H1 (cell line): ENCODE measurements at regions not wholly inside any gene's neighbourhood (a gene's known extent, or its start where the extent isn't known, plus 50 kb on each side); places are given as distances from the start of the nearest gene placed in this dataset.

Experiments used
- CTCF ChIA-PET: fragments of 300-600 bp; sonication (Branson Sonifier 250); formaldehyde crosslinking; loops from one replicate; lab custom pipeline; 2021; ENCODE audit not compliant: partially characterized antibody; lab: Charles Lee
- POLR2A ChIA-PET: fragments of 300-600 bp; sonication (Branson Sonifier 250); formaldehyde crosslinking; loops from one replicate; lab custom pipeline; 2021; ENCODE audit warnings: inconsistent platforms; ENCODE audit not compliant: partially characterized antibody; lab: Charles Lee
- DNase-seq, 2 experiments: peaks; one replicate each; pipeline versions ENCODE4 v3.0.0 to v3.0.0-alpha.2; 2010 to 2022; ENCODE audit warnings: low spot score in 2 of 2, low read depth in 1 of 2, mixed read lengths in 1 of 2
- FAIRE-seq: peaks from 2 replicates; lab custom pipeline; 2011; peaks lifted over from hg19 to GRCh38; lab: Jason Lieb, UNC
- H2AFZ ChIP-seq: 2 replicates; pipeline ENCODE4 v1.8.1; 2012; ENCODE audit warnings: low read length, inconsistent platforms
- H2AK5ac ChIP-seq: 2 replicates; pipeline ENCODE4 v1.6.1; 2013; ENCODE audit warnings: low read depth, low read length
- H2BK120ac ChIP-seq: replicated peaks from 2 replicates; pipeline ENCODE3; 2013; ENCODE audit warnings: low read depth, low read length, inconsistent platforms
- H2BK12ac ChIP-seq: 2 replicates; pipeline ENCODE4 v1.6.1; 2013; ENCODE audit warnings: low read depth, low read length
- H2BK15ac ChIP-seq: 2 replicates; pipeline ENCODE4 v1.6.1; 2013; ENCODE audit warnings: low read length
- H2BK20ac ChIP-seq: 2 replicates; pipeline ENCODE4 v1.6.1; 2013; ENCODE audit warnings: low read length
- H2BK5ac ChIP-seq: 2 replicates; pipeline ENCODE4 v1.6.1; 2013; ENCODE audit warnings: low read depth, low read length
- H3K14ac ChIP-seq: 2 replicates; pipeline ENCODE4 v1.6.1; 2013; ENCODE audit warnings: inconsistent platforms; ENCODE audit not compliant: insufficient read length
- H3K18ac ChIP-seq: 2 replicates; pipeline ENCODE4 v1.6.1; 2013; ENCODE audit warnings: low read length; ENCODE audit errors: extremely low read depth
- H3K23ac ChIP-seq: 2 replicates; pipeline ENCODE4 v1.6.1; 2013; ENCODE audit warnings: inconsistent platforms; ENCODE audit not compliant: insufficient read length
- H3K23me2 ChIP-seq: 2 replicates; pipeline ENCODE4 v1.6.1; 2013; ENCODE audit warnings: low read depth, low read length
- H3K27ac ChIP-seq: 2 replicates; pipeline ENCODE4 v1.6.1; 2011; ENCODE audit warnings: low read depth, low read length, inconsistent platforms
- H3K27me3 ChIP-seq, 4 experiments: replicated peaks in 1 of 4; 1 replicate in 1 of 4; 2 replicates in 3 of 4; pipeline versions ENCODE4 v1.6.1 to v1.8.1; 2011 to 2013; ENCODE audit warnings: low read length in 3 of 4, mild to moderate bottlenecking in 3 of 4, inconsistent platforms in 2 of 4, mixed read lengths in 2 of 4, moderate library complexity in 1 of 4; ENCODE audit not compliant: control insufficient read depth in 3 of 4, insufficient read depth in 3 of 4; ENCODE audit errors: extremely low read depth in 1 of 4
- H3K36me3 ChIP-seq, 4 experiments: 2 replicates each; pipeline versions ENCODE4 v1.6.1 to v1.8.1; 2011 to 2013; ENCODE audit warnings: mild to moderate bottlenecking in 4 of 4, low read length in 3 of 4, moderate library complexity in 2 of 4, control low read depth in 1 of 4, inconsistent platforms in 1 of 4; ENCODE audit not compliant: insufficient read depth in 4 of 4, control insufficient read depth in 2 of 4
- H3K4ac ChIP-seq: replicated peaks from 2 replicates; pipeline ENCODE3; 2013; ENCODE audit warnings: low read length, low read depth, mixed read lengths, inconsistent platforms; ENCODE audit not compliant: insufficient read length
- H3K4me1 ChIP-seq, 4 experiments: replicated peaks in 1 of 4; 1 replicate in 1 of 4; 2 replicates in 3 of 4; pipeline versions ENCODE4 v1.6.1 to v1.8.1; 2011 to 2013; ENCODE audit warnings: low read length in 3 of 4, inconsistent platforms in 2 of 4, mixed read lengths in 1 of 4; ENCODE audit not compliant: insufficient read depth in 4 of 4, control insufficient read depth in 3 of 4
- H3K4me2 ChIP-seq, 2 experiments: 2 replicates each; pipeline versions ENCODE4 v1.6.1 to v1.8.1; 2011 to 2013; ENCODE audit warnings: low read depth in 2 of 2, low read length in 2 of 2, control low read depth in 1 of 2, inconsistent platforms in 1 of 2, mild to moderate bottlenecking in 1 of 2; ENCODE audit not compliant: insufficient read depth in 1 of 2
- H3K4me3 ChIP-seq, 4 experiments: fragments of 200-600, 300-600 bp in 1 of 4; sonication (generic), shearing (Covaris generic), sonication (Bioruptor Twin) in 1 of 4; 2 replicates each; pipeline versions ENCODE4 v1.5.1 to v1.8.1; 2011 to 2016; ENCODE audit warnings: low read length in 4 of 4, low read depth in 3 of 4, control low read depth in 2 of 4, inconsistent platforms in 2 of 4, mild to moderate bottlenecking in 2 of 4, mixed read lengths in 1 of 4, moderate library complexity in 1 of 4; ENCODE audit not compliant: insufficient read depth in 2 of 4; ENCODE audit errors: extremely low read depth in 1 of 4
- H3K56ac ChIP-seq: replicated peaks from 2 replicates; pipeline ENCODE3; 2013; ENCODE audit warnings: low read depth, mild to moderate bottlenecking, mixed read lengths, low read length, inconsistent platforms; ENCODE audit not compliant: insufficient read length
- H3K79me1 ChIP-seq: 2 replicates; pipeline ENCODE4 v1.6.1; 2013; ENCODE audit warnings: low read depth, low read length, control low read depth
- H3K79me2 ChIP-seq, 2 experiments: 2 replicates each; pipeline versions ENCODE4 v1.6.1 to v1.8.1; 2012 to 2013; ENCODE audit warnings: low read length in 2 of 2, mild to moderate bottlenecking in 2 of 2, inconsistent platforms in 1 of 2; ENCODE audit not compliant: insufficient read depth in 2 of 2, control insufficient read depth in 1 of 2
- H3K9ac ChIP-seq, 4 experiments: replicated peaks in 1 of 4; 1 replicate in 1 of 4; 2 replicates in 3 of 4; pipeline versions ENCODE4 v1.6.1 to v1.8.1; 2011 to 2013; ENCODE audit warnings: low read depth in 3 of 4, low read length in 3 of 4, control low read depth in 2 of 4, mild to moderate bottlenecking in 2 of 4, moderate library complexity in 2 of 4, inconsistent platforms in 1 of 4; ENCODE audit errors: extremely low read depth in 1 of 4
- H3K9me3 ChIP-seq, 2 experiments: 2 replicates each; pipeline versions ENCODE4 v1.6.1 to v1.8.1; 2012 to 2013; ENCODE audit warnings: mild to moderate bottlenecking in 2 of 2, moderate library complexity in 2 of 2, control low read depth in 1 of 2, inconsistent platforms in 1 of 2, low read depth in 1 of 2, low read length in 1 of 2, mixed read lengths in 1 of 2; ENCODE audit not compliant: insufficient read depth in 2 of 2
- H4K20me1 ChIP-seq, 2 experiments: replicated peaks in 1 of 2; 2 replicates each; pipeline versions ENCODE3 to v1.8.1; 2011 to 2013; ENCODE audit warnings: inconsistent platforms in 2 of 2, low read length in 2 of 2, mild to moderate bottlenecking in 1 of 2; ENCODE audit not compliant: insufficient read depth in 2 of 2, control insufficient read depth in 1 of 2
- H4K5ac ChIP-seq: 2 replicates; pipeline ENCODE4 v1.6.1; 2013; ENCODE audit warnings: low read length, low read depth, mixed read lengths, inconsistent platforms; ENCODE audit not compliant: insufficient read length
- H4K8ac ChIP-seq: 2 replicates; pipeline ENCODE4 v1.8.0; 2013; ENCODE audit warnings: mild to moderate bottlenecking, moderate library complexity, low read length, inconsistent platforms; ENCODE audit not compliant: insufficient read depth; ENCODE audit errors: extremely low read depth
- H4K91ac ChIP-seq: replicated peaks from 2 replicates; pipeline ENCODE3; 2013; ENCODE audit warnings: low read length, mixed read lengths, inconsistent platforms; ENCODE audit not compliant: insufficient read length
- ASH2L ChIP-seq: fragments of 200-600, 300-600 bp; sonication (generic); IDR thresholded peaks from one replicate; pipeline ENCODE4 v1.7.1; 2017; ENCODE audit warnings: low read length
- CHD1 ChIP-seq: IDR thresholded peaks from 2 replicates; pipeline ENCODE4 v1.6.1; 2012; ENCODE audit warnings: low read depth, low read length, improper control_type of control experiment
- CREB1 ChIP-seq: IDR thresholded peaks from 2 replicates; pipeline ENCODE4 v1.6.1; 2012; ENCODE audit warnings: inconsistent platforms
- EGR1 ChIP-seq: IDR thresholded peaks from 2 replicates; pipeline ENCODE4 v1.6.1; 2011; ENCODE audit warnings: low read depth, low read length, borderline replicate concordance
- HDAC6 ChIP-seq: IDR thresholded peaks from one replicate; pipeline ENCODE4 v1.7.1; 2012; ENCODE audit warnings: low read depth, mild to moderate bottlenecking, inconsistent platforms, low read length, moderate library complexity
- JUND ChIP-seq: IDR thresholded peaks from 2 replicates; pipeline ENCODE4 v1.6.1; 2011; ENCODE audit warnings: mild to moderate bottlenecking, improper control_type of control experiment, low read length
- KDM1A ChIP-seq: fragments of 200-600, 300-600 bp; sonication (generic); IDR thresholded peaks from 2 replicates; pipeline ENCODE4 v1.7.1; 2016; ENCODE audit warnings: mild to moderate bottlenecking, low read length, borderline replicate concordance
- MAFK ChIP-seq: IDR thresholded peaks from 2 replicates; pipeline ENCODE4 v1.6.1; 2012; ENCODE audit warnings: low read depth, mild to moderate bottlenecking, improper control_type of control experiment, low read length
- NANOG ChIP-seq: IDR thresholded peaks from 2 replicates; pipeline ENCODE4 v1.6.1; 2011; ENCODE audit warnings: low read length, low read depth, mild to moderate bottlenecking, inconsistent platforms; ENCODE audit not compliant: insufficient read depth, poor library complexity, severe bottlenecking
- PHF8 ChIP-seq: fragments of 200-600 bp; sonication (generic); conservative IDR thresholded peaks from 2 replicates; pipeline ENCODE4 v1.7.1; 2012; ENCODE audit warnings: low read depth, mild to moderate bottlenecking, inconsistent platforms, low read length, moderate library complexity
- SAP30 ChIP-seq: fragments of 300-600 bp; sonication (generic); IDR thresholded peaks from 2 replicates; pipeline ENCODE4 v1.7.1; 2012; ENCODE audit warnings: low read length, moderate library complexity, mild to moderate bottlenecking, inconsistent platforms; ENCODE audit not compliant: insufficient read depth, insufficient replicate concordance
- SIN3A ChIP-seq, 2 experiments: IDR thresholded peaks in 1 of 2; conservative IDR thresholded peaks in 1 of 2; 2 replicates each; pipeline ENCODE4 v1.6.1; 2011 to 2012; ENCODE audit warnings: low read length in 2 of 2, improper control_type of control experiment in 1 of 2, low read depth in 1 of 2, mild to moderate bottlenecking in 1 of 2
- SP1 ChIP-seq: IDR thresholded peaks from 2 replicates; pipeline ENCODE4 v1.6.1; 2011; ENCODE audit warnings: low read depth, low read length
- TEAD4 ChIP-seq: IDR thresholded peaks from 2 replicates; pipeline ENCODE4 v1.6.1; 2012; ENCODE audit warnings: low read depth, low read length, inconsistent platforms, mixed read lengths
- WGBS, 2 experiments: shearing (Covaris generic) in 1 of 2; methylation state at CpG; one replicate each; pipeline versions ENCODE4 v1.1.6 to v1.1.7; 2013 to 2015; ENCODE audit warnings: low lambda C conversion rate in 2 of 2, mixed read lengths in 2 of 2, inconsistent platforms in 1 of 2, low coverage in 1 of 2, missing lambda C conversion rate in 1 of 2; ENCODE audit not compliant: insufficient replicate concordance in 2 of 2, insufficient coverage in 1 of 2, insufficient read length in 1 of 2; ENCODE audit errors: extremely low coverage in 1 of 2, missing lambda C conversion rate in 1 of 2; 5-methylcytosine and 5-hydroxymethylcytosine counted together
- TF ChIP-seq, protein P1 (sequence below): IDR thresholded peaks from 2 replicates; pipeline ENCODE4 v1.6.1; 2011; ENCODE audit warnings: low read depth, mild to moderate bottlenecking, low read length; ENCODE audit not compliant: insufficient read depth

DNA sequence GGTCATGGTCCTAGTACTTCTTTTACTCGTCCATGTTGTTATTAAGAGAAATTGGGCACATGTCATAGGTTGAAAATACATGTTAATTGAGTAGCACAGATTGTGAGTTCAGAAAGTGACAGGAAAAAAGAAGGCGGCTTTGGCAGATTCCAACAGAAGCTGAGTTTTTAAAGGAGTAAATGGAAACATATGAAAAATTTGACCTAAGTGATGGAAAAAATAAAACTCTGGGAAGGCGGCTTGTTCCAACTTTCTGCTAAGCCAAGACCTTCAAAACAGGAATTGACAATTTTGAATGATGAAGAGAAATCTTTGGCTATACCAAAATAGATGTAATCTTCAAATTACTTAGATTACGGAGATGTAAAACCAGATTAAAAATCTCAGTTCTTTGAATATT is 868.0 kb downstream of the EPHA4 start:
- H4K91ac ChIP-seq, result no peak overlapping the region
- no peak overlapping the region for H3K4me2 ChIP-seq
- no peak overlapping the region for H2BK15ac ChIP-seq
- no peaks in the 10 kb centered on the region for H3K4me1 ChIP-seq
- no peak for FAIRE-seq
- no peak overlapping the region for H3K23ac ChIP-seq
- H3K4ac ChIP-seq, result no peak overlapping the region
- no peaks in the 10 kb centered on the region for H3K36me3 ChIP-seq
- no peaks in the 10 kb centered on the region for H3K27me3 ChIP-seq
- 0 out of 4 replicates have a peak, but pooled peaks cover 0 to 8% of the 10 kb centered on the region in 2 experiments for H3K9me3 ChIP-seq
- no peak overlapping the region for H3K27ac ChIP-seq
- no peak overlapping the region for H4K5ac ChIP-seq
- H2BK120ac ChIP-seq, result no peak overlapping the region
- no peak overlapping the region for H2BK5ac ChIP-seq
- ChIA-PET POLR2A (no interaction called here), CTCF (no interaction called here)
- H3K18ac ChIP-seq, result no peak overlapping the region
- no peaks in the 10 kb centered on the region for H3K23me2 ChIP-seq
- H2BK20ac ChIP-seq, result no peak overlapping the region
- H2AK5ac ChIP-seq, result no peak overlapping the region
- no peak for DNase-seq
- H4K20me1 ChIP-seq, result no peaks in the 10 kb centered on the region
- 91% methylated on average over 4 of the region's 4 CpGs; no CpG with 5 or more reads in 1 of the 2 experiments for WGBS, 2 experiments
- no peak overlapping the region for H2AFZ ChIP-seq
- H3K79me2 ChIP-seq, result no peaks in the 10 kb centered on the region
- H2BK12ac ChIP-seq, result no peak overlapping the region
- H4K8ac ChIP-seq, result no peak overlapping the region
- no peak overlapping the region for H3K56ac ChIP-seq
- no peaks in the 10 kb centered on the region for H3K79me1 ChIP-seq
- no peak overlapping the region for H3K9ac ChIP-seq
- no peak overlapping the region for H3K4me3 ChIP-seq
- no peak overlapping the region for H3K14ac ChIP-seq
- TF ChIP-seq CREB1 (no peak), NANOG (no peak), SAP30 (no peak), PHF8 (no peak), SIN3A (conservative IDR thresholded peaks at IDR 0.05 in 1 of 2, IDR thresholded peaks at IDR 0.05 in 1 of 2; ENCODE audit: low read depth in 1 of 2, low read length in 2 of 2) (no peak), EGR1 (no peak), ASH2L (no peak), SP1 (no peak), JUND (no peak), CHD1 (no peak), MAFK (no peak), KDM1A (no peak), TEAD4 (no peak), HDAC6 (no peak)
- TF ChIP-seq, protein P1, sequence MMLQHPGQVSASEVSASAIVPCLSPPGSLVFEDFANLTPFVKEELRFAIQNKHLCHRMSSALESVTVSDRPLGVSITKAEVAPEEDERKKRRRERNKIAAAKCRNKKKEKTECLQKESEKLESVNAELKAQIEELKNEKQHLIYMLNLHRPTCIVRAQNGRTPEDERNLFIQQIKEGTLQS, result no peak
